ENCODE measurements at regions not wholly inside any gene's neighbourhood (a gene's known extent, or its start where the extent isn't known, plus 50 kb on each side); places are given as distances from the start of the nearest gene placed in this dataset.
"Not testable (repeated sequence)": the region's sequence is repeated elsewhere in the genome, so short reads cannot be mapped to it uniquely, and the experiment has no call there.

DNA sequence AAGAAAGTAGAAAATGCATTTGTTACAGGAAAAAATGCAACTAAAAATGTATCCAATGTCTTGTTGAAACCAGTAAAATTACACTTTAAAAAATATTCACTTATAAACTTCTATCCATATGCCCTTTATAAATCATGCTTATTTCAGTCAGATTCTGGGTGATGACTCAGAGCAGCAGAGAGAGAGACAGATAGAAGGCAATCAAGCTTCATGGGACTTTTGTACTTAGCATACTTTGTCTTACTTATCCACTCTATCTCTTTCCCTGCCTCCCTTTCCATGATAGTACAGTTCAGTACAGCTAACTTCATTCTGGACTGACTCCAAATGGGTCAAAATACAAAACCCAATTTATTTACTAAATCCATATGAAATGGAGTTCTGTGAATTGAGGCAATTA, 1438.2 kb downstream of the ZPLD1 start:
- no peak for DNase-seq
- Histone ChIP-seq H3K4me1 (no peaks in the 10 kb centered on the region), H3K27ac (no peak overlapping the region), H3K36me3 (ENCODE audit: insufficient read depth in 1 of 2, low read depth in 1 of 2) (no peaks in the 10 kb centered on the region), H3K4me3 (no peak overlapping the region), H3K9me3 (no peaks in the 10 kb centered on the region), H3K27me3 (ENCODE audit: insufficient read depth in 3 of 3, low read length in 2 of 3) (no peaks in the 10 kb centered on the region)
- intact Hi-C loops (cut with DNase I), result no loop called here
- TF ChIP-seq, protein P1, sequence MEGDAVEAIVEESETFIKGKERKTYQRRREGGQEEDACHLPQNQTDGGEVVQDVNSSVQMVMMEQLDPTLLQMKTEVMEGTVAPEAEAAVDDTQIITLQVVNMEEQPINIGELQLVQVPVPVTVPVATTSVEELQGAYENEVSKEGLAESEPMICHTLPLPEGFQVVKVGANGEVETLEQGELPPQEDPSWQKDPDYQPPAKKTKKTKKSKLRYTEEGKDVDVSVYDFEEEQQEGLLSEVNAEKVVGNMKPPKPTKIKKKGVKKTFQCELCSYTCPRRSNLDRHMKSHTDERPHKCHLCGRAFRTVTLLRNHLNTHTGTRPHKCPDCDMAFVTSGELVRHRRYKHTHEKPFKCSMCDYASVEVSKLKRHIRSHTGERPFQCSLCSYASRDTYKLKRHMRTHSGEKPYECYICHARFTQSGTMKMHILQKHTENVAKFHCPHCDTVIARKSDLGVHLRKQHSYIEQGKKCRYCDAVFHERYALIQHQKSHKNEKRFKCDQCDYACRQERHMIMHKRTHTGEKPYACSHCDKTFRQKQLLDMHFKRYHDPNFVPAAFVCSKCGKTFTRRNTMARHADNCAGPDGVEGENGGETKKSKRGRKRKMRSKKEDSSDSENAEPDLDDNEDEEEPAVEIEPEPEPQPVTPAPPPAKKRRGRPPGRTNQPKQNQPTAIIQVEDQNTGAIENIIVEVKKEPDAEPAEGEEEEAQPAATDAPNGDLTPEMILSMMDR (IDR thresholded peaks at IDR 0.05), result no peak
- no peak for ATAC-seq

DNA sequence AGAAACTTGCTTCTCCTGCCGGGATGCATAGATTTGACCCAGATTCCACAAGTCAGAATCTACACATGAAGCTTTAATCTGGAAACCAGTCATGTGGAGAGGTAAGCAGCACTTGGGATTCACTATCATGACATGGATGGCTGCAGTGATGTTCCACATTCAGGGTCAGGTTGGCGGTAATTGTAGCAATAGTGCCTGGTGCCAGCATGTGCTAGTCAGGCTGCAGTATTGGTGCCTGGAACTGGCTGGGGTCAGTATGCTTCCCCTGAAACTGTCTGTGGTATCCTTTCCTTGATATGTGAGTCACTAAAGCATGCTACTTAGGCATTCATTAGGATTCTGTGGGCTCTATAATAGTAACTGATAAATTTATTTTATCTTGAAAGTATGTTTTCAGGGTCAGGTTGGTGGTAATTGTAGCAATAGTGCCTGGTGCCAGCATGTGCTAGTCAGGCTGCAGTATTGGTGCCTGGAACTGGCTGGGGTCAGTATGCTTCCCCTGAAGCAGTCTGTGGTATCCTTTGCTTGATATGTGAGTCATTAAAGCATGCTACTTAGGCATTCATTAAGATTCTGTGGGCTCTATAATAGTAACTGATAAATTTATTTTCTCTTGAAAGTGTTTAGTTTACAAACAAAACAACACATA, 1439.2 kb downstream of the ZPLD1 start:
- WGBS, 3 donors, result 85 to 94% (median 92%) methylated on average over 2 of the region's 2 CpGs
- Histone ChIP-seq H3K4me3 (no peak overlapping the region), H3K4me1 (no peaks in the 10 kb centered on the region), H3K27ac (no peak overlapping the region), H3K36me3 (ENCODE audit: insufficient read depth in 1 of 2, low read depth in 1 of 2) (no peaks in the 10 kb centered on the region), H3K9me3 (no peaks in the 10 kb centered on the region), H3K27me3 (ENCODE audit: insufficient read depth in 3 of 3, low read length in 2 of 3) (no peaks in the 10 kb centered on the region)
- DNase-seq (no peak), ATAC-seq (no peak)
- intact Hi-C loops (cut with DNase I), result no loop called here
- TF ChIP-seq, protein P1 (IDR thresholded peaks at IDR 0.05), result no peak

DNA sequence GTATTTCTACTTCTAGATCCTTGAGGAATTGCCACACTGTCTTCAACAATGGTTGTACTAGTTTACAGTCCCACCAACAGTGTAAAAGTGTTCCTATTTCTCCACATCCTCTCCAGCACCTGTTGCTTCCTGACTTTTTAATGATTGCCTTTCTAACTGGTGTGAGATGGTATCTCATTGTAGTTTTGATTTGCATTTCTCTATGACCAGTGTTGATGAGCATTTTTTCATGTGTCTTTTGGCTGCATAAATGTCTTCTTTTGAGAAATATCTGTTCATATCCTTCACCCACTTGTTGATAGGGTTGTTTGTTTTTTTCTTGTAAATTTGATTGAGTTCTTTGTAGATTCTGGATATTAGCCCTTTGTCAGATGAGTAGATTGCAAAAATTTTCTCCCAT, 1447.0 kb downstream of the ZPLD1 start:
- H3K4me1 ChIP-seq; H3K27ac ChIP-seq; H3K27me3 ChIP-seq (ENCODE audit: insufficient read depth in 3 of 3, low read length in 2 of 3); intact Hi-C loops (cut with DNase I); H3K4me3 ChIP-seq; DNase-seq; H3K36me3 ChIP-seq (ENCODE audit: insufficient read depth in 1 of 2, low read depth in 1 of 2); H3K9me3 ChIP-seq; ATAC-seq: not testable (repeated sequence)

DNA sequence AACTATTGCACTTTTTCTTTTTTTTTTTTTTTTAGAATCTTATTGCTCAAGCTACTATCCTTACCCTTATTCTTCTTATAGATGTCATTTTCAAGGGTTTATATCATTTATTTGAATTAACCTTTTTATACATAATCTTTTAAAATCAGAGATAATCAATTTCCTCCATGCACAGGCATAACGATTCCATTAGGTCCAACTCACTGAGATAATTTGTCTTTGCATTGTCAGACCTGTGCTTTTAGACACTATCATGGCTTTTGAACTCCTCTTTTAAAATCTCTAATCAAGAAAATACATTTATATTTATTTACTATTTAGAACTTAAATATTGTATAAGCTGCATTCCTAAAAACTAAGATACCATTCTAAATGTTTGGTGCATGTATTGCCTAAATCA, 1454.9 kb downstream of the ZPLD1 start:
- Histone ChIP-seq H3K4me3 (no peak overlapping the region), H3K9me3 (no peaks in the 10 kb centered on the region), H3K36me3 (ENCODE audit: insufficient read depth in 1 of 2, low read depth in 1 of 2) (no peaks in the 10 kb centered on the region), H3K4me1 (no peaks in the 10 kb centered on the region), H3K27ac (no peak overlapping the region), H3K27me3 (ENCODE audit: insufficient read depth in 3 of 3, low read length in 2 of 3) (no peaks in the 10 kb centered on the region)
- DNase-seq, result no peak
- 50 to 77% (median 63%) methylated on average over 1 of the region's 1 CpG for WGBS, 3 donors
- ATAC-seq, result no peak
- TF ChIP-seq, protein P1 (IDR thresholded peaks at IDR 0.05), result no peak
- intact Hi-C loops (cut with DNase I), result no loop called here

DNA sequence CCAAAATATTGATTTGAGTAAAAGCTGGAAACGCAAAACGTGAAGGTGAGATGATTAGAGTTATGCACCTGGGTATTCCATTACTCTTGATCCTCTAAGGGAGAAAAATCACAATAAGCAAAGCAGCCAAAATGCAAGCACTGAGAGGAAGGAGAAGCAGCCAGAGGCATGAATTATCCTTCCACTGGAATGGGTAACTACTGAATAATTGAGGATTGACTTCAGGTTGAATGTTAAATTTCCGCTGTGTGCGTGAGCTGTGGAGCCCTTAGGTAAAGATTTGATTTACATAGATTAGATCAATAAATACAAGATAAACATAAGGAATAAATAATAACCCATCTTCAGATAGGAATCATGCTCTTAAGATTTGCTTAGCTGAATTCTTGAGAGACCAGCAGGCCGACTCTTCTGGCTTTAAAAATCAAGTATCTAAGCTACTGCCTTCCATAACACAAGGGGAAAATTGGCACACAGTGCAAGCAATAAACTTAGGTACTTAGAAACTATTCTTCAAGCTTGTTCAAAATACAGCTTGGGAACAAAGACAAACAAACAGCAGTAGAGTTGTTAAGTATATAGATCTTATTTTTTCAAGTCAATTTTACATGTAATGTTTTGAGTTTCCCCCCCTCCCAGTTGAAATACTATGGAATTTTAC, 1459.5 kb downstream of the ZPLD1 start:
- TF ChIP-seq, protein P1 (IDR thresholded peaks at IDR 0.05), result no peak
- no peaks in the 10 kb centered on the region for H3K27me3 ChIP-seq (ENCODE audit: insufficient read depth in 3 of 3, low read length in 2 of 3)
- H3K4me1 ChIP-seq, result no peaks in the 10 kb centered on the region
- intact Hi-C loops (cut with DNase I), result no loop called here
- DNase-seq (no peak), ATAC-seq (no peak)
- 79 to 86% (median 81%) methylated on average over 5 of the region's 5 CpGs for WGBS, 3 donors
- no peak overlapping the region for H3K27ac ChIP-seq
- no peak overlapping the region for H3K4me3 ChIP-seq
- H3K9me3 ChIP-seq, result no peaks in the 10 kb centered on the region
- no peaks in the 10 kb centered on the region for H3K36me3 ChIP-seq (ENCODE audit: insufficient read depth in 1 of 2, low read depth in 1 of 2)

All from psoas muscle (tissue), 7 donors.